ENCODE measurements at regions not wholly inside any gene's neighbourhood (a gene's known extent, or its start where the extent isn't known, plus 50 kb on each side); places are given as distances from the start of the nearest gene placed in this dataset.

DNA sequence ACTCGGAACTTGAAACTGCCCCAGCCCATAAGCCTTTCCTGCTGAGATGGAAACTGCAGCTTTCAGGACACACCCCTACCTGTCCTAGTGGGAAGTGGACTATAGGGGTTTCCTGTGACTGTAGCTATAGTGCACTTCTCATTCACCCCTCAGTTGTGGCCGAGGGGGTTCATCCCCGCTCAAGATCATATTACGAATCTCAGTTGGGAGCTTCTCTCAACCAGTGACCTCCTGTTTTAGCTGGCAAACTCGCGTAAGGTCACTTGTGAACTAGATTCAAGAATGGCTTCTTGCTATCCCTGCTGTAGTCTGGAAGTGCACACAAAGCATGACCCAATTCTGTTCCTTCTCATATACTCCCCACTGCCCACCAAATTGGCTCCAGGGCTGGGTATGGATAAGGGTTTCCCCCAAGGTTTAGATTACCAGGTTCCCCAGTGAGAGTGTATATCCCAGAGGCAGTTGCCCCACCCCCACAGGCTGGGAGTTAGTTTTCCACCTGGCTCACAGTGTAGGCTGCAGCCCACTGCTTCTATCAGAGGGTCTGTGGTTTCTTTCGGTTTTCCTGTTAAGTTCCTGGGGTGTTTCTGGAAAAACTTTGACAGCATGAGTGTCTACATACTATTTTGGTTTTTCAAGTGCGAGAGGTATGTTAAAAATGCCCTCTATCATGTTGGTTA lies 812.9 kb downstream of the JRKL start:
- no peak for TF ChIP-seq POLR2A (IDR thresholded peaks at IDR 0.05; ENCODE audit: low read depth, low read length)
- TF ChIP-seq SPI1 (IDR thresholded peaks at IDR 0.05; ENCODE audit: low read depth, low read length): no peak
- no peak for TF ChIP-seq PAX5 (IDR thresholded peaks at IDR 0.05; ENCODE audit: insufficient read depth, low read length, severe bottlenecking)
- TF ChIP-seq POLR2AphosphoS5 (IDR thresholded peaks at IDR 0.05; ENCODE audit: low read depth, low read length): no peak
- TF ChIP-seq POU2F2 (IDR thresholded peaks at IDR 0.05; ENCODE audit: low read depth, low read length): no peak
- no peak for TF ChIP-seq TAF1 (IDR thresholded peaks at IDR 0.05; ENCODE audit: low read depth, low read length)
- FAIRE-seq: no peak
- no peak for DNase-seq (ENCODE audit: insufficient read length, low spot score)

DNA sequence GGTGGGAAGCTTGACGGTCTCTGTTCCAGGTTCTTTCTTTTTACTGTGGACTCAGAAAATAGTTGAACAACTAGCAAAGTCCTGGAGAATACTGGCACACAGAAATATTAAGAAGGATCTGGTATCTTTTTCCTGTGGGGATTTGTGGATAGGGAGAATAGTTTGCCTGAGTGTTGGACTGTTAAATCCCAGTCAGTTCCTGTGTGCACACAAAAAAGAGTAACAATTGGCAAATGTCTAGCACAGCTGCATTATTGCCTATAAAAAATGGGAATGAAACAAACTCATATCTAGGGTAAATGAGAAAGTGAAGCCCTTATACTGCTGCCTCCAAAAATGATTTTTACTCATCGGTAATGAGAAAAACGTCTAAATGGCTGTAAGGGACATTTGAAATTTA lies 828.2 kb downstream of the JRKL start:
- FAIRE-seq (no peak), DNase-seq (ENCODE audit: insufficient read length, low spot score) (no peak)
- TF ChIP-seq POLR2A (IDR thresholded peaks at IDR 0.05; ENCODE audit: low read depth, low read length) (no peak), TAF1 (IDR thresholded peaks at IDR 0.05; ENCODE audit: low read depth, low read length) (no peak), PAX5 (IDR thresholded peaks at IDR 0.05; ENCODE audit: insufficient read depth, low read length, severe bottlenecking) (no peak), SPI1 (IDR thresholded peaks at IDR 0.05; ENCODE audit: low read depth, low read length) (no peak), POLR2AphosphoS5 (IDR thresholded peaks at IDR 0.05; ENCODE audit: low read depth, low read length) (no peak), POU2F2 (IDR thresholded peaks at IDR 0.05; ENCODE audit: low read depth, low read length) (no peak)

DNA sequence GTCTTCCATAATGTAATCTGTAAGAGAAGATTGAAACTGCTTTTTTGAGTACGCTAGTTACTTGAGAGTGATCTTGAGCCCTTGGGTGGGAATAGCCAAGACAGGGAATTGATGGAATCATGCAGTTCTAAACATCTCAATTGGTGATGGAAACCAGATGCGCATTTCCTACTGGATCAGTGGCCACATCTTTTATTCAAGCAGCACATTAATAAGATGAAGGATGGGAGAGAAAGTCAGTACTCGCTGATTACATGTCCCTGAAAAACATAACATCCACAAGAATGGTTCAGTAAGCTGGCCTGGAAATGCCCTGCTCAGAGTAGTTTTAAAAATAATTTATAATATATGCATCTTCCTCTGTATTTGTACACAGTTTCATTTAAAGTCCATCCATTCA lies 833.8 kb downstream of the JRKL start:
- TF ChIP-seq POLR2AphosphoS5 (IDR thresholded peaks at IDR 0.05; ENCODE audit: low read depth, low read length) (no peak), PAX5 (IDR thresholded peaks at IDR 0.05; ENCODE audit: insufficient read depth, low read length, severe bottlenecking) (no peak), SPI1 (IDR thresholded peaks at IDR 0.05; ENCODE audit: low read depth, low read length) (no peak), POLR2A (IDR thresholded peaks at IDR 0.05; ENCODE audit: low read depth, low read length) (no peak)
- no peak for FAIRE-seq
- no peak for DNase-seq (ENCODE audit: insufficient read length, low spot score)

DNA sequence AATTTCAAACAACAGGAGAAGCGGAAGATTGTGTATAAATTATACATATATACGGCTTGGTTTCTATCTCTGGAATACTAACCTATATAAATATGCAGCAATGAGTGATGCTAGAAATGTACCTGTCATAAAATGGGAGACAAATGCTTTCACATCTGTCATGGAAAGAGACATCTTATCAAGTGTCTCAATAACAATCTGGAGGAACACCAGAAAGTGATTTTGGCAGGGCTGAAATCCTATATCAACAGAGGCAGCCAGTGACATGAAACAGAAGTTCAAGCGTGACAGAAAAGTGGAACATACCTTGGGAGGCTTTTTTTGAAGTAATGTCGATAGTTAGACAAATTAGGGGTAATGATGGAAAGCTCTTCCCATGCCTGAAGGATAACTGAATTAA lies 834.6 kb downstream of the JRKL start:
- DNase-seq (ENCODE audit: insufficient read length, low spot score): no peak
- no peak for FAIRE-seq
- TF ChIP-seq POU2F2 (IDR thresholded peaks at IDR 0.05; ENCODE audit: low read depth, low read length) (no peak), PAX5 (IDR thresholded peaks at IDR 0.05; ENCODE audit: insufficient read depth, low read length, severe bottlenecking) (no peak), POLR2AphosphoS5 (IDR thresholded peaks at IDR 0.05; ENCODE audit: low read depth, low read length) (no peak), POLR2A (IDR thresholded peaks at IDR 0.05; ENCODE audit: low read depth, low read length) (no peak), SPI1 (IDR thresholded peaks at IDR 0.05; ENCODE audit: low read depth, low read length) (no peak), TAF1 (IDR thresholded peaks at IDR 0.05; ENCODE audit: low read depth, low read length) (no peak)

DNA sequence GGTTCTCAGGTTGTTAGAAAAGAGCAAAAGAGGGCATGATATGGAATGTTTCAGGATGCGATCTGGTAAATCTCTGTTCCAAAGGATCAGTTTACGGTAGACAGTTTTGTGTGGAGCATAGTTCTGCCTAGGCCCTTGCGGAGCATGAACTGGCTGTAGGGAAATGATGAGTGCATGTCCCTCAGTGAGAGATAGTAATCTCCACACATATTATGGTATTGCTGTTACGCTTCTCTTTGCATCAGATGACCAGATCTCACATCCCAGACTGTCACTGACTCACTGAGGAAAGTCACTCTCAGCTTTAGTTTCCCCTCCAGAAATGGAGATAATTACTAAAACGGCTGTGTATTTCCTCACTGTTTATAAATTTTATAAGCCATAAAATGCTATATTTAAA lies 836.0 kb downstream of the JRKL start:
- DNase-seq (ENCODE audit: insufficient read length, low spot score) (no peak), FAIRE-seq (no peak)
- TF ChIP-seq POLR2AphosphoS5 (IDR thresholded peaks at IDR 0.05; ENCODE audit: low read depth, low read length): no peak
- TF ChIP-seq SPI1 (IDR thresholded peaks at IDR 0.05; ENCODE audit: low read depth, low read length): no peak
- TF ChIP-seq POLR2A (IDR thresholded peaks at IDR 0.05; ENCODE audit: low read depth, low read length): no peak
- TF ChIP-seq TAF1 (IDR thresholded peaks at IDR 0.05; ENCODE audit: low read depth, low read length): no peak
- TF ChIP-seq PAX5 (IDR thresholded peaks at IDR 0.05; ENCODE audit: insufficient read depth, low read length, severe bottlenecking): no peak
- no peak for TF ChIP-seq POU2F2 (IDR thresholded peaks at IDR 0.05; ENCODE audit: low read depth, low read length)

DNA sequence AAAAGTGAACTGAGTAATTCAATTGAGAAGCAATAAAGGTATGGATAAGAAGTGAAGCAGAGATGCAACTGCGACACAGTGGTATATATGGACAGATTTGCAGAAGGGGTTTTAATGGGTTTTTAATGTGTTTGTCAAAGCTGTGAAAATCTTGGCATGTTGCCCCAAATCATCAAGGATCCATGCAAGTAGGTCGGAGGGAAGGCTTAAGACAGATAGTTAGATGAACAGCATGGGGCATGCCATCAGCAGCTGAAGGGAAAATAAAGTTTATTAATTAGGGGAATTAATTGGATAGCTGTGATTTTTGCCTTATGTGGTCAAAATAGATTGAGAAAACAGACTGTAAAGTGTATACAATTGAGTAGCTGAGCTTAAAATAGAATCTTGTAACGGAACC lies 840.1 kb downstream of the JRKL start:
- no peak for DNase-seq (ENCODE audit: insufficient read length, low spot score)
- no peak for FAIRE-seq
- TF ChIP-seq POU2F2 (IDR thresholded peaks at IDR 0.05; ENCODE audit: low read depth, low read length): no peak
- no peak for TF ChIP-seq PAX5 (IDR thresholded peaks at IDR 0.05; ENCODE audit: insufficient read depth, low read length, severe bottlenecking)
- no peak for TF ChIP-seq TAF1 (IDR thresholded peaks at IDR 0.05; ENCODE audit: low read depth, low read length)

DNA sequence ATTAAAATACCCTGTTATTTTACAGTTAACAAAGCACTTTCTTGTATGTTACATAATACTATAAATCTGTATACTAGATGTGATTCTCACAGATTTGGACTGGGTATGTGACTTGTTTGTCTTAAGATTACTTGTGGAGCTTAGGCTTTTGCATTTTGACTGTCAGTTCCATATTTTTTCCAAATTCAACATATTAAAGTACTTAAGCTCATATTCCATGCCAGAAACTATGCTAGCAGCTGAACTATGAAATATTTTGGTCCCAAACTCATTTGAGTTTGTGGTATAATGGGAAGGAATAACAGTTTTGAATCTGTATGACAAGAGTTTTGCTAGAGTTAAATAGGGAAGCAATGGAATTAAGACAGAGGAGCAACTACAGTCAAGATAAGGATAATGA lies 841.4 kb downstream of the JRKL start:
- DNase-seq (ENCODE audit: insufficient read length, low spot score) (no peak), FAIRE-seq (no peak)
- TF ChIP-seq SPI1 (IDR thresholded peaks at IDR 0.05; ENCODE audit: low read depth, low read length) (no peak), TAF1 (IDR thresholded peaks at IDR 0.05; ENCODE audit: low read depth, low read length) (no peak), POLR2A (IDR thresholded peaks at IDR 0.05; ENCODE audit: low read depth, low read length) (no peak), PAX5 (IDR thresholded peaks at IDR 0.05; ENCODE audit: insufficient read depth, low read length, severe bottlenecking) (no peak), POLR2AphosphoS5 (IDR thresholded peaks at IDR 0.05; ENCODE audit: low read depth, low read length) (no peak), POU2F2 (IDR thresholded peaks at IDR 0.05; ENCODE audit: low read depth, low read length) (no peak)

DNA sequence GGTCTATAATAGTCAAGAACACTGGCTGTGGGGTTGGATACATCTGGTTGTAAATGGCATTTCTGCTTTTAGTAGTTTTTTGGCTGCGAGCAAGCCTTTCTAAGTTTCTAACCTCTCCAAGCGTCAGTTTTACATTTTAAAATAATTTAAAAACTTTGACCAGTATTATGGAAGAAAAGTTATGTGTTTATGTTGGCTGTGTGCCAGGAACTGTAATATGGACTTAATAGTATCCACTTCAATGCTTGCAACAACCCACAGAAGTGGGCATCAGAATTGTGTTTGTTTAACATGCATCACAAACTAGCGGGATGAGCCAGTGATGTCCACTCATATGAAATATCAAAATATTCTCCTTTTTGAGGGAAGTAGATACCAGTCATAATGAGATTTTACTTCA lies 844.2 kb downstream of the JRKL start:
- TF ChIP-seq PAX5 (IDR thresholded peaks at IDR 0.05; ENCODE audit: insufficient read depth, low read length, severe bottlenecking) (no peak), POLR2AphosphoS5 (IDR thresholded peaks at IDR 0.05; ENCODE audit: low read depth, low read length) (no peak), TAF1 (IDR thresholded peaks at IDR 0.05; ENCODE audit: low read depth, low read length) (no peak), POLR2A (IDR thresholded peaks at IDR 0.05; ENCODE audit: low read depth, low read length) (no peak), POU2F2 (IDR thresholded peaks at IDR 0.05; ENCODE audit: low read depth, low read length) (no peak)
- FAIRE-seq: no peak
- no peak for DNase-seq (ENCODE audit: insufficient read length, low spot score)

DNA sequence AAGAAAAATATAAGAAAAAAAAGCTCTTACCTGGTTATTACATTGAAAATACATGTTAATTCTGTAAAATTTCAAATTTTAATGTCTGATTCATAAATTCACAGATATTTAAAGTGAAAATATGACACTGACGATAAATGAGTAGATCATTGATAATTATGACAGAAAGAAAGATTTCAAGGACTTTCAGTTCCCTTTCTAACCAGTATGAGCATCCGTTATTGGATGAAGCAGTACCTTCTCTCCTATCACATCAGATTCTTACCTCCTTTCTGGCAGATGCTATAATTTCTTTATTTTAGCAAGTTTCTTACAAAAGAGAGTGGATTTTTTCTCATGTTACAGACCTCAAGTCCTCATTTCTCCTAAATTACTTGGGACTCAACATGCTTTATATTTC lies 847.3 kb downstream of the JRKL start:
- TF ChIP-seq POLR2AphosphoS5 (IDR thresholded peaks at IDR 0.05; ENCODE audit: low read depth, low read length): no peak
- TF ChIP-seq SPI1 (IDR thresholded peaks at IDR 0.05; ENCODE audit: low read depth, low read length): no peak; the same call in 1 of the 2 replicates
- TF ChIP-seq TAF1 (IDR thresholded peaks at IDR 0.05; ENCODE audit: low read depth, low read length): no peak
- no peak for TF ChIP-seq POLR2A (IDR thresholded peaks at IDR 0.05; ENCODE audit: low read depth, low read length)
- TF ChIP-seq PAX5 (IDR thresholded peaks at IDR 0.05; ENCODE audit: insufficient read depth, low read length, severe bottlenecking): no peak
- TF ChIP-seq POU2F2 (IDR thresholded peaks at IDR 0.05; ENCODE audit: low read depth, low read length): no peak
- no peak for FAIRE-seq
- DNase-seq (ENCODE audit: insufficient read length, low spot score): no peak

DNA sequence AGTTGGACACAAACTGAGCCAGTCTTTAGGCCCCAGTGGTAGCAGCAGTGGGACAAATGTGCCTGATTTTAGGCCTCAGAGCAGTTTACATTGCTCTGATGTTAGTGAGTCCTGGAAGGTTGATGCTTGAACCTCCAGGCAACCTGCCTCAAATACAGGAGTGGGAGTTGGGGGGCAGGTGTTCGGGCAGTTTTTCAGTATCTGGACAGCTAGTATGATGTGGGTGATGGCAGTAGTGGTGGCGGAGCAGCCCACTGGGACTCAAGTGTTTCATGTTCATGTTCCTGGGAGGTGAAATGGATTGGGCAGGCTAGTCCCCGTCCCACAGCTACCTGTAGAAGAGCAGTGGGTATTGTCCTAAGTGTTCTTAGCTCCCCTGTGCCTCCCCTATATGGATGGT lies 857.8 kb downstream of the JRKL start:
- DNase-seq (ENCODE audit: insufficient read length, low spot score) (no peak), FAIRE-seq (no peak)
- no peak for TF ChIP-seq TAF1 (IDR thresholded peaks at IDR 0.05; ENCODE audit: low read depth, low read length)
- TF ChIP-seq POLR2A (IDR thresholded peaks at IDR 0.05; ENCODE audit: low read depth, low read length): no peak
- no peak for TF ChIP-seq PAX5 (IDR thresholded peaks at IDR 0.05; ENCODE audit: insufficient read depth, low read length, severe bottlenecking)
- TF ChIP-seq POLR2AphosphoS5 (IDR thresholded peaks at IDR 0.05; ENCODE audit: low read depth, low read length): no peak
- TF ChIP-seq POU2F2 (IDR thresholded peaks at IDR 0.05; ENCODE audit: low read depth, low read length): no peak
- TF ChIP-seq SPI1 (IDR thresholded peaks at IDR 0.05; ENCODE audit: low read depth, low read length): no peak

Measured in GM12891 (cell line).